GM21825 (cell line): ENCODE measurements at regions not wholly inside any gene's neighbourhood (a gene's known extent, or its start where the extent isn't known, plus 50 kb on each side); places are given as distances from the start of the nearest gene placed in this dataset.

ENCODE experiments used
- ATAC-seq: cut with Tn5 transposase; IDR thresholded peaks from one replicate; pipeline ENCODE4 v1.9.1; 2021; ENCODE audit warnings: mild to moderate bottlenecking, moderate library complexity; ENCODE audit not compliant: unreplicated experiment

GRCh38 chr12:127886827-127887226, 380.1 kb upstream of the TMEM132C start:
- no peak for ATAC-seq

- ATAC-seq = no peak
Observed at GRCh38 chr12:127888943-127889719, 377.8 kb upstream of the TMEM132C start.

GRCh38 chr12:127893895-127894609, 372.9 kb upstream of the TMEM132C start:
- no peak for ATAC-seq

- ATAC-seq = no peak
Observed at GRCh38 chr12:127896661-127897060, 370.3 kb upstream of the TMEM132C start.

DNA sequence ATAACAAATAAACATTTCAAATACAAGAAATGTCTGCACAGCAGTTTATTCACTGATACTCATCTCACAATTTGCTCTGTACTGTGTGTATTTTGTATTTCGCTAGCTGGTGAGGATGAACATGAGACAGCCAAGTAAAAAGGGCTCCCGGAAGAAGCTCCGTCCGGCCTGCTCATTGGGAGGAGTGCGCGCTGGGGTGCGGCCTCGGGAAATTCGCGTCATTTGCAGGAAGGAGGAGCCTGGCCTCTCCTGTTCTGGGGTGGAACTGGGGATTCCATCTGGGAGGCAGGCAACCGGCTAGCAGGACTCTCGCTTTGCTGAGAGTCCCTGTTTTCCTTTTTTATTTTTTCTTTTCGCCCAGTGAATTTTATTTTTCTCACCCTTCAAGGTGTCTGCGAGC, 368.4 kb upstream of the TMEM132C start:
- ATAC-seq = no peak

DNA sequence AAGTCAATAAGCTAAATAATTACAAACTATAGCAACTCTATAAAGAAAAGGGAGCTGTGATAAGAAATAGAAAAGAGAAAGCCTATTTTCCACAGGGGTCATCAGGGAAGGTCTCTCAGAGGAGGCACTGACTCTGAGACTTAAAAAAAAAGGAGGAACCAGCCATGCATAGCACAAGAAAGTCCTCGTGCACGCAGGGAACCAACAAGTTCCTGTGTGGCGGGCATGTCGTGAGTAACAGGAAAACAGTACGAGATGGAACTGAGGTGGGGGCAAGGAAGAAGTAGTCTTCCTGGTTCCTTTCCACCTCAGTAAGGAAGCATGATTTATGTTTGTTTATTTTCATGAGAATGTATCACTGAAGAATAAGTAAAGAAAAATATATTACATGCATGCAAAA, 367.0 kb upstream of the TMEM132C start:
- no peak for ATAC-seq

- no peak for ATAC-seq
Observed at GRCh38 chr12:127900386-127900785, 366.6 kb upstream of the TMEM132C start.

DNA sequence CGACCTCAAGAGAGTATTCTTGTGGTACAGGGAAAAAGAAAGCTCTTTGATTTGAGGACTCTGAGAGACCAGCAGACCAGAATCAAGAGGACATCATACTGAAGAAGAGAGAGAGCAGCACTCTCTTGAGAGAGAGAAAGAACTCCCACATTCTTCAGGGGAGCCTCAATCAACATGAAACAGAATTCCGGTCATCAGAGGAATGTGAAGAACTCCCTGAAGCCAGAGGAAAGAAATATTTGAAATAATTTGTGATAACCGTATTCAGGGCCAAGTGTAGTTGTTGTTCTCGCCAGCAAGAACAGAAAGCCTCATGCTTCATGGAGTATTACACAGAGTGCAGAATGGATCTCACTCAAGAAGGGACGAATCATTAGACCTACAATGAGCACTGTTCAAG, 363.8 kb upstream of the TMEM132C start:
- ATAC-seq = no peak

DNA sequence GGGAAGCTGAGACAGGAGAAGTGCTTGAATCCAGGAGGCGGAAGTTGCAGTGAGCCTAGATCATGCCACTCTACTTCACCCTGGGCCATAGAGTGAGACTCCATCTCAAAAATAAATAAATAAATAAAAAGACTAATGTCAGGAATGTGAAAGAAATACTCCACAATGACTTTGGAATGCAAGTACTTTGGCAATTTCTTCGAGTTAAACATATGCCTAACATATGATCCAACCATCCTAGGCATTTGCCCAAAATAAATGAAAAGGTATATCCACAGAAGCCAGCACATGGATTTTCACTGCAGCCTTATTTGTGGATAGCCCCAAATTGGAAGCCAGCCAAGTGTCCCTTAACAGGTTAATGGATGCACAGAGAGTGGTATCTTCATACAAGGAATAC, 357.9 kb upstream of the TMEM132C start:
- no peak for ATAC-seq

DNA sequence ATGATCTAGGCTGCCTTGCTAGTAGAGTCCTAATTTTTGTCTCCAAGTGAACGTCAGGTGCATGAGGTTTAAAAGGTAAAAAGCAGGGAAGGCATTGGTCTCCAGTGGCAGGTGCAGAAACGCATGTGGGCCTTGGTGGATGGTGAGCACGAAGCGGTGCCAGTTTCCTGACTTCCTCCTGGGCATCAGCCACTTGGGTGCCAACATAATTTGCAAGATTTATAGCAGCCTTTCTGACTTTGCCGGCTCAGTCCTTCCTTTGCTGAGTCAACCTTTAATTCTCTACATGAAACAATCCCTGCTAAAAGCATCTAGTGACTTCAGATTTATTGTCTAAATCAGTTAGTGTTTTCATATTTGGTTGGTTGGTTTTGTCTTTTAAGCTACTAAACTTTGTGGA, 355.7 kb upstream of the TMEM132C start:
- no peak for ATAC-seq

DNA sequence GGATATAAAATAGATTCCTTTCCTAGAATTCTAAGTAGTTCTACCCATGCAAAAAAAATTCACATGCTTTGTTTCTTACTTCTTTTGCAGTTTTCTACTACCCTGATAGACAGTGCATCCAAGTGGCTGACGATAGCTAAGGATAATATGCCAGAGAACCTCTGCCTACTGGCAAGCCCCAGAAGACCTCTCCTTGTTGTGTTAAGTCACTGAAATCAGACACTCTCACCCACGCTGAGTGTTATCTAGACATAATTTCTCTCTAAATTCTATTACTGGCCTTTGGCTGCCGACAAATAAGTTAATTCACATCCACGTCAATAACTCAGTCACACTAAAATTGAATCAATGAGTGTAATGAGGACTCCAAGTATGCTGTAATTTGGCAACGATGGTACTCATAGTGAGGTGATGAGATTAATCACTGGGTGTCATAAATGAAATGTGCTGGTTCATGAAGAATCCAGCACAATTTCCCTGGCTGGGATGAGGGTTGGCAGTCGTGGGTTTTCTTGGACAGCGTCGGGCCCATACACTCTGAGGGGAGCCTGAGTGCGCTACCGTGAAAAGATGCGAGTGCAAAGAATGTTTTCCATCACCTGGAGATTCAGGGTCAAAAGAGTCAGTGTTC, 354.8 kb upstream of the TMEM132C start:
- no peak for ATAC-seq

GRCh38 chr12:127923501-127923900, 343.5 kb upstream of the TMEM132C start:
- ATAC-seq = no peak

GRCh38 chr12:127925971-127926370, 341.0 kb upstream of the TMEM132C start:
- no peak for ATAC-seq

DNA sequence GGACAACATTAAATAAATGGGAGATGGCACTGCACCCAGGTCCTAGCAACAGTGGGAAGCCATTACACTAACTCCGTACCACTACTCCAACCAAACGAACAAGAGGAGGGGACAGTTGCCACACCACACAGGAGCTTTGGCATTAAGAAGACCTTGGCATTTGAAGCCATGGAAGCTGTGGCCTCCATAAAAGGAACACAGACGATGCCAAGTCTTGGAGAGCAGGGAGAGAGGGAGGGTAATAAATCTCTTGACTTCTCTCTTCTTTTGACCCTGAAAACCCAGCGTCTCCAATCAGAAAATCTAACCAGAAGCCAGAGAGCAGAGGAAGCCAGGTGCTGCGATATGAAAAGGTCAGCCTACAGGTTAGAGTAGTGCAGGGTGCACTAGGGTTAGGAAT, 338.8 kb upstream of the TMEM132C start:
- no peak for ATAC-seq

- ATAC-seq = no peak
Observed at GRCh38 chr12:127928615-127929571, 338.1 kb upstream of the TMEM132C start.

DNA sequence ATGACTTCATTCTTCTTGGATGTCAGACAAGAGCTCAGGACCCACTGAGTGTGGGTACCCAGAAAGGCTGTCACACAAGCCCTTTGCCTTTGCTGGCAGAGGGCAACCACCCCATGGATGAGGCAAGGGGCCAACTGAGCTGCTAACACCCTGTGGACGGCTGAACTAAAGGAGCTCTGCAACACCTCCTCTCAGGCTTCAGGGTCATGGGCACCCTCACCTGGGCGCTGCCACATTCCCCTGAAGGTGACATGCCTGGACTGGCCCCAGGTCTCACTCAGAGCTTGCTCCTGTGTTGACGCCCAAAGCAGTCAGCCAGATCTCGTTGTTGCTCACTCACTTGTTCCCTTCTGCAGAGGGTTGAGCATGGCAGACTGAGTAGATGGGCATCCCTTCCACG, 336.8 kb upstream of the TMEM132C start:
- no peak for ATAC-seq

DNA sequence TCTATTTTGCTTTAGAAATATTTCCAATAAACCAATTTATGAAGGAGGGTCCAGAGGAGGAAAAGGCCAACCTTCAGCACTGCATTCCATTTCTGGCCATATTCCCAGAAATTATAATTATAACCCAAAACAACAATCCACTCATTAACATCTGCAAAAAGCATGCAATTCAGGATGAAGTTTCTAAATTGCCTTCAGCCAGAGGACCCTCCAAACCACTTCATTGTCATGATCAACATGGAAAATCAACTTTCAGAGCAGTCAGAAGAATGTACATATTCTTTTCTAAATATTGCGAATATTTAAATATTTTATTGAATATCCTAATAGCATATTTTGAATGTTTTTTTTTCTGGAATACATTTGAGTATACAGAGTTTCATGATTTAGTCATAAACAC, 332.6 kb upstream of the TMEM132C start:
- no peak for ATAC-seq

DNA sequence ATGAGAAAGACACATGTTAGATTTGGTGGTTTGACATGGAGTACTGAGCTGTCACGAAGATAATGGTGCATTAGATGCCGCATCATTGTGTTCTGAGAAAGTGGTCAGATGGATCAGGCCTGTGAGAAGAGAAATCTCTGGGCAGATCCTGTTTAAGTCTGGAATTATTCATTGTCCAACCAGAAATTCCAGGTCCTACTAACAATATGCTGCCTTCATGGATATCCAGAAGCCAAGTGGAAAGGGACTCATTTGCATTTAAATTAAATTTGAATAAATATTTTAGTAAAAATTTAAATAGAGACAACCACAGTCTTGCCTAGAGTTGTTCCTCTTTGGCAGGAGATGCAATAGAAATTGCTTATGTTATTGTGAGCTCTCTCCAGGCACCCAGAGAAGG, 330.5 kb upstream of the TMEM132C start:
- ATAC-seq = no peak

- no peak for ATAC-seq
Observed at GRCh38 chr12:127941332-127941731, 325.6 kb upstream of the TMEM132C start.

DNA sequence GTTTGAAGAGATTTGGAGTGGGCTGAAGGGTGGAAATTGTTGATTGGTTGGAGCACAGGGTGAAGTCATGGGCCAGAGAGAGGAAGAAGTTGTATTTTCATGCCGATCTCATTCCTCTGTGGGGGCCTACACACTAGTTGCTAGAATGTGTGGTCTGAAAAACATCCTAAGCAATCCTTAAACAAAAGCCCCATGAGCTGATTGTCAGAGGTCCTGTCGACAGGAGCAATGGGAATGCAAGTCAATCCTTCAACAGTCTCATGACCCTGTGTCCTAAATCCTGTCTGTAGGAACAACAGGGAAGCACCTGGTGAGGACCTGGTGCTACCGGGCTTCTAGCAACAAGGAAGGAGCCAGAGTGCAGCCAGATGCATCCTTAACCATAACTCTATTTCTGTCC, 324.0 kb upstream of the TMEM132C start:
- ATAC-seq = no peak
